H9 (cell line): ENCODE measurements at regions not wholly inside any gene's neighbourhood (a gene's known extent, or its start where the extent isn't known, plus 50 kb on each side); places are given as distances from the start of the nearest gene placed in this dataset.

Experiments
- DNase-seq: peaks from one replicate; pipeline ENCODE4 v3.0.0-alpha.2; 2017
- H2AFZ ChIP-seq: one replicate; pipeline ENCODE4 v1.6.1; 2013; ENCODE audit warnings: mild to moderate bottlenecking, low read length, control low read depth, moderate library complexity
- H2AK5ac ChIP-seq: 2 replicates; pipeline ENCODE4 v1.6.1; 2013; ENCODE audit warnings: low read length, control low read depth, mixed read lengths; ENCODE audit not compliant: insufficient read length
- H2BK120ac ChIP-seq: one replicate; pipeline ENCODE4 v1.6.1; 2013; ENCODE audit warnings: low read depth, mild to moderate bottlenecking, low read length, control low read depth, inconsistent platforms; ENCODE audit not compliant: poor library complexity, severe bottlenecking
- H2BK12ac ChIP-seq: 2 replicates; pipeline ENCODE4 v1.6.1; 2013; ENCODE audit warnings: low read length, control low read depth, mixed read lengths, low read depth; ENCODE audit not compliant: insufficient read length
- H2BK15ac ChIP-seq: 2 replicates; pipeline ENCODE4 v1.6.1; 2013; ENCODE audit warnings: low read depth, low read length, control low read depth
- H2BK20ac ChIP-seq: one replicate; pipeline ENCODE4 v1.6.1; 2013; ENCODE audit warnings: low read depth, mild to moderate bottlenecking, low read length, control low read depth, inconsistent platforms; ENCODE audit not compliant: poor library complexity, severe bottlenecking
- H2BK5ac ChIP-seq: 2 replicates; pipeline ENCODE4 v1.6.1; 2013; ENCODE audit warnings: low read length, control low read depth, mixed read lengths; ENCODE audit not compliant: insufficient read length
- H3K14ac ChIP-seq: 2 replicates; pipeline ENCODE4 v1.6.1; 2013; ENCODE audit warnings: low read length, control low read depth; ENCODE audit not compliant: insufficient read depth
- H3K18ac ChIP-seq: 2 replicates; pipeline ENCODE4 v1.6.1; 2013; ENCODE audit warnings: low read depth, mild to moderate bottlenecking, mixed read lengths, low read length, control low read depth; ENCODE audit not compliant: insufficient read length
- H3K23ac ChIP-seq: 2 replicates; pipeline ENCODE4 v1.6.1; 2013; ENCODE audit warnings: low read length, control low read depth, mixed read lengths, low read depth; ENCODE audit not compliant: insufficient read length
- H3K23me2 ChIP-seq: 2 replicates; pipeline ENCODE4 v1.6.1; 2013; ENCODE audit warnings: low read depth, mild to moderate bottlenecking, mixed read lengths, low read length, control low read depth; ENCODE audit not compliant: insufficient read length, poor library complexity, severe bottlenecking
- H3K27ac ChIP-seq: 2 replicates; pipeline ENCODE4 v1.5.1; 2013; ENCODE audit warnings: low read length, control low read depth, mixed read lengths, low read depth; ENCODE audit not compliant: insufficient read length
- H3K27me3 ChIP-seq: 2 replicates; pipeline ENCODE4 v1.6.1; 2013; ENCODE audit warnings: low read length, control low read depth, inconsistent platforms; ENCODE audit not compliant: insufficient read depth
- H3K4ac ChIP-seq: 2 replicates; pipeline ENCODE4 v1.6.1; 2013; ENCODE audit warnings: low read depth, mild to moderate bottlenecking, control low read depth, inconsistent platforms, low read length, moderate library complexity
- H3K4me1 ChIP-seq: 2 replicates; pipeline ENCODE4 v1.6.1; 2013; ENCODE audit warnings: low read length, control low read depth, inconsistent platforms; ENCODE audit not compliant: insufficient read depth
- H3K4me2 ChIP-seq: 2 replicates; pipeline ENCODE4 v1.6.1; 2013; ENCODE audit warnings: low read length, control low read depth, mixed read lengths; ENCODE audit not compliant: insufficient read length, insufficient read depth
- H3K56ac ChIP-seq: 2 replicates; pipeline ENCODE4 v1.6.1; 2013; ENCODE audit warnings: low read depth, mild to moderate bottlenecking, mixed read lengths, low read length, control low read depth; ENCODE audit not compliant: insufficient read length
- H3K79me1 ChIP-seq: 2 replicates; pipeline ENCODE4 v1.6.1; 2013; ENCODE audit warnings: low read depth, mild to moderate bottlenecking, moderate library complexity, low read length, control low read depth, inconsistent platforms; ENCODE audit not compliant: insufficient read depth, poor library complexity, severe bottlenecking
- H3K79me2 ChIP-seq: 2 replicates; pipeline ENCODE4 v1.6.1; 2013; ENCODE audit warnings: low read length, control low read depth, inconsistent platforms; ENCODE audit not compliant: insufficient read depth
- H3K9ac ChIP-seq: 2 replicates; pipeline ENCODE4 v1.6.1; 2013; ENCODE audit warnings: low read length, control low read depth, mixed read lengths; ENCODE audit not compliant: insufficient read length; ENCODE audit errors: extremely low read depth
- H3K9me3 ChIP-seq: one replicate; pipeline ENCODE4 v1.6.1; 2013; ENCODE audit warnings: low read depth, low read length, inconsistent platforms; ENCODE audit not compliant: control insufficient read depth
- H3T11ph ChIP-seq: one replicate; pipeline ENCODE4 v1.6.1; 2013; ENCODE audit warnings: mild to moderate bottlenecking, low read length, control low read depth, inconsistent platforms
- H4K20me1 ChIP-seq: one replicate; pipeline ENCODE4 v1.6.1; 2013; ENCODE audit not compliant: control insufficient read depth, insufficient read length, insufficient read depth
- H4K5ac ChIP-seq: 2 replicates; pipeline ENCODE4 v1.6.1; 2013; ENCODE audit warnings: low read depth, mild to moderate bottlenecking, mixed read lengths, low read length, control low read depth; ENCODE audit not compliant: insufficient read length
- H4K8ac ChIP-seq: replicated peaks from 2 replicates; pipeline ENCODE4 v1.6.1; 2013; ENCODE audit warnings: low read length, control low read depth, mixed read lengths, low read depth; ENCODE audit not compliant: insufficient read length
- H4K91ac ChIP-seq: 2 replicates; pipeline ENCODE4 v1.6.1; 2013; ENCODE audit warnings: low read depth, mild to moderate bottlenecking, moderate library complexity, mixed read lengths, low read length, control low read depth; ENCODE audit not compliant: insufficient read length
- H3K27ac Mint-ChIP-seq, 3 experiments: 2 replicates in 2 of 3; 3 replicates in 1 of 3; pipeline ENCODE4 v1.8.0; 2020 to 2021; ENCODE audit warnings: mixed read lengths in 3 of 3, mild to moderate bottlenecking in 1 of 3, moderate library complexity in 1 of 3
- H3K27me3 Mint-ChIP-seq: 2 replicates; pipeline ENCODE4 v1.8.0; 2021; ENCODE audit warnings: low read depth, mild to moderate bottlenecking, moderate library complexity, mixed read lengths
- H3K36me3 Mint-ChIP-seq, 3 experiments: 2 replicates in 2 of 3; 3 replicates in 1 of 3; pipeline ENCODE4 v1.8.0; 2020 to 2021; ENCODE audit warnings: low read depth in 3 of 3, mixed read lengths in 3 of 3; ENCODE audit not compliant: insufficient read depth in 1 of 3
- H3K4me1 Mint-ChIP-seq, 2 experiments: 2 replicates each; pipeline ENCODE4 v1.8.0; 2020; ENCODE audit warnings: mixed read lengths in 2 of 2
- H3K4me3 Mint-ChIP-seq, 2 experiments: 2 replicates in 1 of 2; 3 replicates in 1 of 2; pipeline ENCODE4 v1.8.0; 2020 to 2021; ENCODE audit warnings: mild to moderate bottlenecking in 2 of 2, mixed read lengths in 2 of 2, moderate library complexity in 1 of 2
- H3K9me3 Mint-ChIP-seq, 2 experiments: 2 replicates in 1 of 2; 3 replicates in 1 of 2; pipeline ENCODE4 v1.8.0; 2020; ENCODE audit warnings: mild to moderate bottlenecking in 2 of 2, mixed read lengths in 2 of 2, moderate library complexity in 1 of 2
- WGBS: extraction: QIAGEN DNeasy Blood & Tissue Kit; methylation state at CpG from one replicate; pipeline ENCODE4 v1.1.7; 2013; ENCODE audit warnings: missing lambda C conversion rate, low lambda C conversion rate, mixed read lengths; ENCODE audit not compliant: insufficient read length; ENCODE audit errors: extremely low coverage; 5-methylcytosine and 5-hydroxymethylcytosine counted together
- TF ChIP-seq, protein P1 (sequence below): fragments of 200-600 bp; sonication (generic); conservative IDR thresholded peaks from 3 replicates; pipeline ENCODE4 v1.8.0; 2021; ENCODE audit warnings: antibody characterized with exemption, mild to moderate bottlenecking

DNA sequence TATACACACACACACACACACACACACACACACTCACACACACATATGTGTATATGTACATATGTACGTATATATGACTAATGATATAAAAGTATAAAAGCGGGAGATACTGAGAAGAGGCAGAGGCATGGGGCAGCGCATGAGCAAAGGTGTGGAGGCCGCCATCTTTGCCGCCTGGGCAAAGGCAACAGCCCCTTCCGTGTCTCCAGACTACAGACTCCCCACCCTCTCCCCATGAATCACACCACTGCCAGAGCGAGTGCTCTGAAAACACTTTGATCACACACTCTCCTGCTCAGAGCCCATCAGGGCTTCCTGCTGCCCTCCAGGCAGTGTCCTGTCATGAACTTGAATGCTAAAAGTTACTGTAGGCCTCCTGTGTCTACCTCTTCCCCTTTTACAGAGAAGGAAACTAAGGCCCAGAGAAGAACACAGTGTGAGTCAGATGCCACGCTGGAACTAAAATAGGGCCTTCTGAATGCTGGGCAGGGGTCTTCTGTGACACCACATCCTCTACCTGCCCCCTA, 54.7 kb upstream of the SSBP3 start:
- Histone ChIP-seq H2BK15ac (no peak overlapping the region), H3T11ph (no peak overlapping the region), H4K8ac (no peak overlapping the region), H2BK120ac (no peak overlapping the region), H3K56ac (no peak overlapping the region), H3K79me1 (no peaks in the 10 kb centered on the region), H2AK5ac (no peak overlapping the region), H4K91ac (no peak overlapping the region), H3K14ac (no peak overlapping the region), H2BK12ac (no peak overlapping the region), H3K4ac (no peak overlapping the region), H3K4me2 (no peak overlapping the region), H3K23me2 (no peaks in the 10 kb centered on the region), H3K18ac (no peak overlapping the region), H4K20me1 (no peaks in the 10 kb centered on the region), H3K9ac (no peak overlapping the region), H3K23ac (no peak overlapping the region), H2AFZ (no peak overlapping the region), H3K27ac (no peak overlapping the region), H2BK5ac (no peak overlapping the region), H3K9me3 (no peaks in the 10 kb centered on the region), H3K27me3 (no peaks in the 10 kb centered on the region), H3K4me1 (peaks cover 14% of the 10 kb centered on the region; the same call in 1 of the 2 replicates), H3K79me2 (no peaks in the 10 kb centered on the region), H4K5ac (no peak overlapping the region), H2BK20ac (no peak overlapping the region)
- Mint-ChIP-seq H3K9me3 (no peaks in the 10 kb centered on the region), H3K27me3 (peaks cover 5% of the 10 kb centered on the region), H3K36me3 (no peaks in the 10 kb centered on the region), H3K4me1 (peaks cover 53 to 70% of the 10 kb centered on the region in 2 experiments), H3K27ac (no peak overlapping the region), H3K4me3 (no peak overlapping the region)
- DNase-seq = no peak
- TF ChIP-seq, protein P1, sequence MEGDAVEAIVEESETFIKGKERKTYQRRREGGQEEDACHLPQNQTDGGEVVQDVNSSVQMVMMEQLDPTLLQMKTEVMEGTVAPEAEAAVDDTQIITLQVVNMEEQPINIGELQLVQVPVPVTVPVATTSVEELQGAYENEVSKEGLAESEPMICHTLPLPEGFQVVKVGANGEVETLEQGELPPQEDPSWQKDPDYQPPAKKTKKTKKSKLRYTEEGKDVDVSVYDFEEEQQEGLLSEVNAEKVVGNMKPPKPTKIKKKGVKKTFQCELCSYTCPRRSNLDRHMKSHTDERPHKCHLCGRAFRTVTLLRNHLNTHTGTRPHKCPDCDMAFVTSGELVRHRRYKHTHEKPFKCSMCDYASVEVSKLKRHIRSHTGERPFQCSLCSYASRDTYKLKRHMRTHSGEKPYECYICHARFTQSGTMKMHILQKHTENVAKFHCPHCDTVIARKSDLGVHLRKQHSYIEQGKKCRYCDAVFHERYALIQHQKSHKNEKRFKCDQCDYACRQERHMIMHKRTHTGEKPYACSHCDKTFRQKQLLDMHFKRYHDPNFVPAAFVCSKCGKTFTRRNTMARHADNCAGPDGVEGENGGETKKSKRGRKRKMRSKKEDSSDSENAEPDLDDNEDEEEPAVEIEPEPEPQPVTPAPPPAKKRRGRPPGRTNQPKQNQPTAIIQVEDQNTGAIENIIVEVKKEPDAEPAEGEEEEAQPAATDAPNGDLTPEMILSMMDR = no peak
- no CpG with 5 or more reads among the region's 8 CpGs for WGBS
